Caco-2 (cell line): ENCODE measurements at regions not wholly inside any gene's neighbourhood (a gene's known extent, or its start where the extent isn't known, plus 50 kb on each side); places are given as distances from the start of the nearest gene placed in this dataset.

Source experiments
- BruUV-seq: library from RNA; stranded (reverse); fragments of 400-500 nt; replicated peaks from 2 replicates; lab custom pipeline; 2021; lab: Mats Ljungman, UMichigan
- CTCF ChIA-PET: fragments of 300-600 bp; sonication (Branson Sonifier 250); formaldehyde crosslinking; loops from one replicate; lab custom pipeline; 2022; ENCODE audit warnings: antibody characterized with exemption; lab: Charles Lee
- POLR2A ChIA-PET: fragments of 300-600 bp; sonication (Branson Sonifier 250); formaldehyde crosslinking; loops from one replicate; lab custom pipeline; 2022; ENCODE audit warnings: antibody characterized with exemption; lab: Charles Lee
- DNase-seq, 2 experiments: peaks; one replicate each; pipeline versions ENCODE4 v3.0.0 to v3.0.0-alpha.2; 2020 to 2022
- H3K27me3 ChIP-seq: replicated peaks from 2 replicates; pipeline ENCODE4 v1.6.0; 2011; ENCODE audit warnings: low read length; ENCODE audit not compliant: control insufficient read depth, insufficient read depth
- H3K36me3 ChIP-seq: 2 replicates; pipeline ENCODE4 v1.5.1; 2011; ENCODE audit warnings: low read length; ENCODE audit not compliant: control insufficient read depth, insufficient read depth
- H3K4me1 ChIP-seq: fragments of 250-450 bp; sonication (Bioruptor Pico); 2 replicates; pipeline ENCODE4 v1.5.1; 2020; ENCODE audit warnings: mild to moderate bottlenecking
- H3K4me3 ChIP-seq: 2 replicates; pipeline ENCODE4 v1.5.1; 2011; ENCODE audit warnings: low read depth, mild to moderate bottlenecking, control low read depth, low read length
- H3K9me3 ChIP-seq: fragments of 250-450 bp; sonication (Bioruptor Pico); 2 replicates; pipeline ENCODE4 v1.5.1; 2020; ENCODE audit warnings: mild to moderate bottlenecking, moderate library complexity
- H3K27ac Mint-ChIP-seq: one replicate; pipeline ENCODE4 v1.8.0; 2022; ENCODE audit warnings: mixed read lengths; ENCODE audit not compliant: unreplicated experiment
- H3K27me3 Mint-ChIP-seq: one replicate; pipeline ENCODE4 v1.8.0; 2022; ENCODE audit warnings: mixed read lengths; ENCODE audit not compliant: insufficient read depth, unreplicated experiment
- H3K36me3 Mint-ChIP-seq: one replicate; pipeline ENCODE4 v1.8.0; 2022; ENCODE audit warnings: mild to moderate bottlenecking, mixed read lengths; ENCODE audit not compliant: insufficient read depth, unreplicated experiment
- H3K4me1 Mint-ChIP-seq: one replicate; pipeline ENCODE4 v1.8.0; 2022; ENCODE audit warnings: low read depth, mixed read lengths; ENCODE audit not compliant: unreplicated experiment
- H3K4me3 Mint-ChIP-seq: one replicate; pipeline ENCODE4 v1.8.0; 2022; ENCODE audit warnings: mild to moderate bottlenecking, moderate library complexity, mixed read lengths; ENCODE audit not compliant: unreplicated experiment
- H3K9me3 Mint-ChIP-seq: one replicate; pipeline ENCODE4 v1.8.0; 2022; ENCODE audit warnings: mixed read lengths; ENCODE audit not compliant: unreplicated experiment
- CTCF ChIP-seq, 2 experiments: fragments of 200-600 bp in 1 of 2; IDR thresholded peaks; 1 replicate in 1 of 2; 2 replicates in 1 of 2; pipeline versions ENCODE4 v1.5.1 to v1.8.0; 2011 to 2022; ENCODE audit warnings: antibody characterized with exemption in 1 of 2, control low read depth in 1 of 2, inconsistent platforms in 1 of 2, low read depth in 1 of 2, low read length in 1 of 2, mild to moderate bottlenecking in 1 of 2, moderate library complexity in 1 of 2; ENCODE audit not compliant: insufficient read depth in 1 of 2, severe bottlenecking in 1 of 2, unreplicated experiment in 1 of 2
- intact Hi-C: fragments of 100-400 bp; cut with micrococcal nuclease; formaldehyde crosslinking; loops from one replicate; pipeline ENCODE4 v1.10.0; 2022; ENCODE audit not compliant: unreplicated experiment

- Mint-ChIP-seq H3K4me3 (no peak overlapping the region), H3K27ac (no peak overlapping the region), H3K4me1 (no peaks in the 10 kb centered on the region), H3K36me3 (no peaks in the 10 kb centered on the region), H3K27me3 (no peaks in the 10 kb centered on the region), H3K9me3 (peaks cover 13% of the 10 kb centered on the region)
- no peak for TF ChIP-seq CTCF (IDR thresholded peaks at IDR 0.05; ENCODE audit: insufficient read depth in 1 of 2, low read depth in 1 of 2, low read length in 1 of 2, severe bottlenecking in 1 of 2, unreplicated experiment in 1 of 2)
- no peaks in the 10 kb centered on the region for H3K36me3 ChIP-seq
- no TSS peak for BruUV-seq
- H3K4me3 ChIP-seq = no peak overlapping the region
- no peak for DNase-seq
- intact Hi-C loops = no loop called here
- POLR2A ChIA-PET = no interaction called here
- H3K4me1 ChIP-seq = no peaks in the 10 kb centered on the region
- no peaks in the 10 kb centered on the region for H3K27me3 ChIP-seq
- CTCF ChIA-PET = no interaction called here
- H3K9me3 ChIP-seq = no peaks in the 10 kb centered on the region
These were observed 864.8 kb upstream of the AUTS2 start for GRCh38 chr7:68733219-68734153.

GRCh38 chr7:68734431-68734830 lies 863.8 kb upstream of the AUTS2 start:
- Mint-ChIP-seq H3K9me3 (peaks cover 12% of the 10 kb centered on the region), H3K4me3 (no peak overlapping the region), H3K4me1 (no peaks in the 10 kb centered on the region), H3K27ac (no peak overlapping the region), H3K27me3 (no peaks in the 10 kb centered on the region), H3K36me3 (no peaks in the 10 kb centered on the region)
- Histone ChIP-seq H3K4me1 (no peaks in the 10 kb centered on the region), H3K36me3 (no peaks in the 10 kb centered on the region), H3K4me3 (no peak overlapping the region), H3K9me3 (no peaks in the 10 kb centered on the region), H3K27me3 (no peaks in the 10 kb centered on the region)
- BruUV-seq = no TSS peak
- ChIA-PET POLR2A (no interaction called here), CTCF (no interaction called here)
- intact Hi-C loops = no loop called here
- no peak for TF ChIP-seq CTCF (IDR thresholded peaks at IDR 0.05; ENCODE audit: insufficient read depth in 1 of 2, low read depth in 1 of 2, low read length in 1 of 2, severe bottlenecking in 1 of 2, unreplicated experiment in 1 of 2)
- DNase-seq = no peak

GRCh38 chr7:68739306-68739705 lies 859.0 kb upstream of the AUTS2 start:
- no peak for DNase-seq
- intact Hi-C loops = no loop called here
- Histone ChIP-seq H3K9me3 (no peaks in the 10 kb centered on the region), H3K4me3 (no peak overlapping the region), H3K4me1 (no peaks in the 10 kb centered on the region), H3K27me3 (no peaks in the 10 kb centered on the region), H3K36me3 (no peaks in the 10 kb centered on the region)
- Mint-ChIP-seq H3K27ac (no peak overlapping the region), H3K9me3 (peaks cover 5% of the 10 kb centered on the region), H3K4me1 (no peaks in the 10 kb centered on the region), H3K27me3 (no peaks in the 10 kb centered on the region), H3K4me3 (no peak overlapping the region), H3K36me3 (no peaks in the 10 kb centered on the region)
- ChIA-PET POLR2A (no interaction called here), CTCF (no interaction called here)
- BruUV-seq = no TSS peak
- no peak for TF ChIP-seq CTCF (IDR thresholded peaks at IDR 0.05; ENCODE audit: insufficient read depth in 1 of 2, low read depth in 1 of 2, low read length in 1 of 2, severe bottlenecking in 1 of 2, unreplicated experiment in 1 of 2)
